ENCODE measurements at regions not wholly inside any gene's neighbourhood (a gene's known extent, or its start where the extent isn't known, plus 50 kb on each side); places are given as distances from the start of the nearest gene placed in this dataset.

GRCh38 chr2:122100346-122100745 is 344.9 kb downstream of the TSN start:
- no peaks in the 10 kb centered on the region for H3K79me2 ChIP-seq (ENCODE audit: control insufficient read depth, low read length)
- no peak overlapping the region for H3K4me2 ChIP-seq (ENCODE audit: low read length)
- H3K9me2 ChIP-seq (replicated peaks; ENCODE audit: control insufficient read depth, low read length): no peaks in the 10 kb centered on the region
- no peaks in the 10 kb centered on the region for H4K20me1 ChIP-seq (ENCODE audit: control insufficient read depth, insufficient read depth, low read depth, low read length)
- H3F3A ChIP-seq (ENCODE audit: control insufficient read depth, insufficient read depth): no peaks in the 10 kb centered on the region
- no peak overlapping the region for H3K27ac ChIP-seq (ENCODE audit: low read depth, low read length)
- no peak overlapping the region for H3K4me3 ChIP-seq (ENCODE audit: low read length)
- H3K9me3 ChIP-seq (ENCODE audit: control insufficient read depth, insufficient read depth, low read length): no peaks in the 10 kb centered on the region
- H3K27me3 ChIP-seq (ENCODE audit: control insufficient read depth, low read length): peaks cover 4% of the 10 kb centered on the region; the same call in 1 of the 2 replicates
- no peaks in the 10 kb centered on the region for H3K4me1 ChIP-seq (ENCODE audit: control insufficient read depth, low read length)
- TF ChIP-seq, protein P1, sequence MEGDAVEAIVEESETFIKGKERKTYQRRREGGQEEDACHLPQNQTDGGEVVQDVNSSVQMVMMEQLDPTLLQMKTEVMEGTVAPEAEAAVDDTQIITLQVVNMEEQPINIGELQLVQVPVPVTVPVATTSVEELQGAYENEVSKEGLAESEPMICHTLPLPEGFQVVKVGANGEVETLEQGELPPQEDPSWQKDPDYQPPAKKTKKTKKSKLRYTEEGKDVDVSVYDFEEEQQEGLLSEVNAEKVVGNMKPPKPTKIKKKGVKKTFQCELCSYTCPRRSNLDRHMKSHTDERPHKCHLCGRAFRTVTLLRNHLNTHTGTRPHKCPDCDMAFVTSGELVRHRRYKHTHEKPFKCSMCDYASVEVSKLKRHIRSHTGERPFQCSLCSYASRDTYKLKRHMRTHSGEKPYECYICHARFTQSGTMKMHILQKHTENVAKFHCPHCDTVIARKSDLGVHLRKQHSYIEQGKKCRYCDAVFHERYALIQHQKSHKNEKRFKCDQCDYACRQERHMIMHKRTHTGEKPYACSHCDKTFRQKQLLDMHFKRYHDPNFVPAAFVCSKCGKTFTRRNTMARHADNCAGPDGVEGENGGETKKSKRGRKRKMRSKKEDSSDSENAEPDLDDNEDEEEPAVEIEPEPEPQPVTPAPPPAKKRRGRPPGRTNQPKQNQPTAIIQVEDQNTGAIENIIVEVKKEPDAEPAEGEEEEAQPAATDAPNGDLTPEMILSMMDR (IDR thresholded peaks at IDR 0.05; ENCODE audit: low read depth, low read length, poor library complexity, severe bottlenecking): no peak
- TF ChIP-seq EZH2phosphoT487 (IDR thresholded peaks at IDR 0.05; ENCODE audit: borderline replicate concordance, low read length): no peak
- H3K36me3 ChIP-seq (ENCODE audit: control insufficient read depth, low read length): no peaks in the 10 kb centered on the region

DNA sequence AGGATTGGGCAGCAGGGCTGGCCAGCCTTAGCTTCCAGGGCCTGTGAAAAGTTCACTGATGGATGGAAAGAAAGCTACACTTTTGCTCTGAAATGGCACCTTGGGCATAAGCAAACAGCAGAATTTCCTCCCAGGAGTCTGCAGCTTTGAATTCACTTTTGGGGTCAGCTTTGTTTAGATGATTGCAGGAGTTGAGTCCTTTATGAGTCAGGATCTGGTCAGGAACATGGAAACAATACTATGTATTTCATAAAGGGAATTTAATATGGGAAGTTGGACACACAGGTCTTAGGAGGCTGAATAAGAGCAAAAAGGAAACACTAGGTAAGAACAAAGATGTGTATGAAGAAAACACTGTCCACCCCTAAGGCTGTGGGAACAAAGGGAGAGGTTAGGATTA is 345.3 kb downstream of the TSN start:
- Histone ChIP-seq H3K9me3 (ENCODE audit: control insufficient read depth, insufficient read depth, low read length) (no peaks in the 10 kb centered on the region), H3K36me3 (ENCODE audit: control insufficient read depth, low read length) (no peaks in the 10 kb centered on the region), H3K4me2 (ENCODE audit: low read length) (no peak overlapping the region), H3K79me2 (ENCODE audit: control insufficient read depth, low read length) (no peaks in the 10 kb centered on the region), H3F3A (ENCODE audit: control insufficient read depth, insufficient read depth) (no peaks in the 10 kb centered on the region), H3K4me1 (ENCODE audit: control insufficient read depth, low read length) (no peaks in the 10 kb centered on the region), H3K27ac (ENCODE audit: low read depth, low read length) (no peak overlapping the region), H3K9me2 (replicated peaks; ENCODE audit: control insufficient read depth, low read length) (no peaks in the 10 kb centered on the region), H3K27me3 (ENCODE audit: control insufficient read depth, low read length) (peaks cover 5% of the 10 kb centered on the region), H4K20me1 (ENCODE audit: control insufficient read depth, insufficient read depth, low read depth, low read length) (no peaks in the 10 kb centered on the region), H3K4me3 (ENCODE audit: low read length) (no peak overlapping the region)
- no peak for TF ChIP-seq EZH2phosphoT487 (IDR thresholded peaks at IDR 0.05; ENCODE audit: borderline replicate concordance, low read length)
- TF ChIP-seq, protein P1 (IDR thresholded peaks at IDR 0.05; ENCODE audit: low read depth, low read length, poor library complexity, severe bottlenecking): no peak

GRCh38 chr2:122101319-122101718 is 345.9 kb downstream of the TSN start:
- TF ChIP-seq, protein P1 (IDR thresholded peaks at IDR 0.05; ENCODE audit: low read depth, low read length, poor library complexity, severe bottlenecking): no peak
- TF ChIP-seq EZH2phosphoT487 (IDR thresholded peaks at IDR 0.05; ENCODE audit: borderline replicate concordance, low read length): no peak
- H3K79me2 ChIP-seq (ENCODE audit: control insufficient read depth, low read length): no peaks in the 10 kb centered on the region
- no peak overlapping the region for H3K4me2 ChIP-seq (ENCODE audit: low read length)
- no peaks in the 10 kb centered on the region for H3K9me2 ChIP-seq (replicated peaks; ENCODE audit: control insufficient read depth, low read length)
- H3K4me3 ChIP-seq (ENCODE audit: low read length): no peak overlapping the region
- no peaks in the 10 kb centered on the region for H3F3A ChIP-seq (ENCODE audit: control insufficient read depth, insufficient read depth)
- H3K36me3 ChIP-seq (ENCODE audit: control insufficient read depth, low read length): no peaks in the 10 kb centered on the region
- H3K4me1 ChIP-seq (ENCODE audit: control insufficient read depth, low read length): no peaks in the 10 kb centered on the region
- no peaks in the 10 kb centered on the region for H3K9me3 ChIP-seq (ENCODE audit: control insufficient read depth, insufficient read depth, low read length)
- H3K27ac ChIP-seq (ENCODE audit: low read depth, low read length): no peak overlapping the region
- H4K20me1 ChIP-seq (ENCODE audit: control insufficient read depth, insufficient read depth, low read depth, low read length): no peaks in the 10 kb centered on the region
- peaks cover 11% of the 10 kb centered on the region for H3K27me3 ChIP-seq (ENCODE audit: control insufficient read depth, low read length)
